Neuronal stem cell (in vitro differentiated cells): ENCODE measurements at regions not wholly inside any gene's neighbourhood (a gene's known extent, or its start where the extent isn't known, plus 50 kb on each side); places are given as distances from the start of the nearest gene placed in this dataset.

Experiments used
- DNase-seq: peaks from one replicate; pipeline ENCODE4 v3.0.0-alpha.2; 2013; ENCODE audit warnings: low spot score
- H2AFZ ChIP-seq: one replicate; pipeline ENCODE4 v1.6.1; 2013; ENCODE audit warnings: mild to moderate bottlenecking, low read length, inconsistent platforms
- H2AK5ac ChIP-seq: 2 replicates; pipeline ENCODE4 v1.6.1; 2013; ENCODE audit warnings: low read depth, mild to moderate bottlenecking, inconsistent platforms, low read length, moderate library complexity, mixed read lengths
- H2BK120ac ChIP-seq: 2 replicates; pipeline ENCODE4 v1.6.1; 2013; ENCODE audit warnings: low read depth, mild to moderate bottlenecking, inconsistent platforms, low read length, moderate library complexity, mixed read lengths
- H2BK12ac ChIP-seq: one replicate; pipeline ENCODE4 v1.6.1; 2013; ENCODE audit warnings: low read length, inconsistent platforms
- H2BK15ac ChIP-seq: 2 replicates; pipeline ENCODE4 v1.6.1; 2013; ENCODE audit warnings: mild to moderate bottlenecking, low read length, inconsistent platforms, mixed read lengths
- H2BK5ac ChIP-seq: one replicate; pipeline ENCODE4 v1.6.1; 2013; ENCODE audit warnings: inconsistent platforms, mild to moderate bottlenecking, low read length, moderate library complexity
- H3K14ac ChIP-seq: one replicate; pipeline ENCODE4 v1.6.1; 2013; ENCODE audit warnings: low read length, inconsistent platforms
- H3K18ac ChIP-seq: 2 replicates; pipeline ENCODE4 v1.6.1; 2013; ENCODE audit warnings: low read length, inconsistent platforms
- H3K23ac ChIP-seq: 2 replicates; pipeline ENCODE4 v1.6.1; 2013; ENCODE audit warnings: low read depth, mild to moderate bottlenecking, mixed read lengths, low read length, inconsistent platforms; ENCODE audit not compliant: poor library complexity
- H3K27ac ChIP-seq: replicated peaks from 3 replicates; pipeline ENCODE4 v1.5.1; 2013; ENCODE audit warnings: low read length, inconsistent platforms
- H3K27me3 ChIP-seq, 3 experiments: 2 replicates each; pipeline ENCODE4 v1.6.1; 2013; ENCODE audit warnings: low read length in 3 of 3, mild to moderate bottlenecking in 2 of 3, inconsistent platforms in 1 of 3, low read depth in 1 of 3, mixed read lengths in 1 of 3, moderate library complexity in 1 of 3; ENCODE audit not compliant: control insufficient read depth in 3 of 3, insufficient read depth in 3 of 3
- H3K36me3 ChIP-seq, 2 donors: replicated peaks in 1 of 2; 2 replicates each; pipeline ENCODE4 v1.6.1; 2013; ENCODE audit warnings: low read length in 2 of 2; ENCODE audit not compliant: control insufficient read depth in 2 of 2, insufficient read depth in 2 of 2
- H3K4ac ChIP-seq: 2 replicates; pipeline ENCODE4 v1.6.1; 2013; ENCODE audit warnings: inconsistent platforms, mild to moderate bottlenecking, low read length, moderate library complexity
- H3K4me1 ChIP-seq, 2 donors: 1 replicate in 1 of 2; 2 replicates in 1 of 2; pipeline ENCODE4 v1.6.1; 2013; ENCODE audit warnings: low read length in 2 of 2, low read depth in 1 of 2; ENCODE audit not compliant: control insufficient read depth in 2 of 2, insufficient read depth in 1 of 2
- H3K4me2 ChIP-seq: one replicate; pipeline ENCODE4 v1.6.1; 2013; ENCODE audit warnings: mild to moderate bottlenecking, low read length, inconsistent platforms; ENCODE audit not compliant: insufficient read depth, poor library complexity, severe bottlenecking
- H3K4me3 ChIP-seq, 2 donors: 2 replicates each; pipeline ENCODE4 v1.5.1; 2013; ENCODE audit warnings: low read length in 2 of 2, mild to moderate bottlenecking in 2 of 2, inconsistent platforms in 1 of 2, moderate library complexity in 1 of 2
- H3K79me1 ChIP-seq: one replicate; pipeline ENCODE4 v1.6.1; 2013; ENCODE audit warnings: low read depth, mild to moderate bottlenecking, inconsistent platforms, low read length, moderate library complexity
- H3K9ac ChIP-seq: one replicate; pipeline ENCODE4 v1.6.1; 2013; ENCODE audit warnings: mild to moderate bottlenecking, low read depth, low read length, inconsistent platforms; ENCODE audit not compliant: poor library complexity
- H3K9me3 ChIP-seq, 2 donors: replicated peaks in 1 of 2; 2 replicates each; pipeline versions ENCODE3 to v1.6.1; 2013; ENCODE audit warnings: low read length in 2 of 2, mild to moderate bottlenecking in 2 of 2, inconsistent platforms in 1 of 2, low read depth in 1 of 2, mixed read lengths in 1 of 2, moderate library complexity in 1 of 2; ENCODE audit not compliant: control insufficient read depth in 2 of 2, insufficient read depth in 1 of 2
- H4K8ac ChIP-seq: one replicate; pipeline ENCODE4 v1.6.1; 2013; ENCODE audit warnings: low read depth, mild to moderate bottlenecking, inconsistent platforms, low read length, moderate library complexity
- H4K91ac ChIP-seq: one replicate; pipeline ENCODE4 v1.6.1; 2013; ENCODE audit warnings: low read length, low read depth, mild to moderate bottlenecking, inconsistent platforms; ENCODE audit not compliant: poor library complexity
- WGBS, 2 donors: extraction: QIAGEN DNeasy Blood & Tissue Kit; methylation state at CpG; one replicate each; pipeline ENCODE4 v1.1.7; 2013; ENCODE audit warnings: missing lambda C conversion rate in 2 of 2, mixed read lengths in 1 of 2; ENCODE audit not compliant: insufficient read length in 2 of 2, insufficient replicate concordance in 1 of 2; ENCODE audit errors: extremely low coverage in 2 of 2; 5-methylcytosine and 5-hydroxymethylcytosine counted together

- no CpG with 5 or more reads among the region's 3 CpGs for WGBS, 2 donors
These were observed 130.2 kb downstream of the OSR1 start for GRCh38 chr2:19228181-19228593.

GRCh38 chr2:19226871-19227270 lies 131.6 kb downstream of the OSR1 start:
- Histone ChIP-seq H3K4me2 (no peak overlapping the region), H3K9me3 (no peaks in the 10 kb centered on the region), H2AFZ (no peak overlapping the region), H3K36me3 (no peaks in the 10 kb centered on the region), H3K4me1 (peaks cover 13 to 28% of the 10 kb centered on the region in 2 donors), H3K27me3 (no peaks in the 10 kb centered on the region), H3K4me3 (no peak overlapping the region), H3K14ac (no peak overlapping the region), H3K4ac (no peak overlapping the region), H3K23ac (no peak overlapping the region), H3K27ac (no peak overlapping the region), H3K9ac (no peak overlapping the region), H3K79me1 (no peaks in the 10 kb centered on the region), H3K18ac (no peak overlapping the region), H2BK120ac (no peak overlapping the region), H4K8ac (no peak overlapping the region), H4K91ac (no peak overlapping the region), H2AK5ac (no peak overlapping the region), H2BK15ac (no peak overlapping the region), H2BK12ac (no peak overlapping the region), H2BK5ac (no peak overlapping the region)
- WGBS, 2 donors, result no CpG with 5 or more reads among the region's 4 CpGs
- DNase-seq, result no peak

More at GRCh38 chr2:19228181-19228593, 130.2 kb downstream of the OSR1 start:
- Histone ChIP-seq H3K4ac (no peak overlapping the region), H3K9ac (no peak overlapping the region), H3K4me3 (no peak overlapping the region), H2BK12ac (no peak overlapping the region), H3K23ac (no peak overlapping the region), H2BK5ac (no peak overlapping the region), H3K14ac (no peak overlapping the region), H4K8ac (no peak overlapping the region), H3K4me1 (peaks cover 13 to 28% of the 10 kb centered on the region in 2 donors), H3K4me2 (no peak overlapping the region), H2AFZ (no peak overlapping the region), H3K79me1 (no peaks in the 10 kb centered on the region), H3K27me3 (no peaks in the 10 kb centered on the region), H3K36me3 (no peaks in the 10 kb centered on the region), H3K9me3 (no peaks in the 10 kb centered on the region), H4K91ac (no peak overlapping the region), H2BK120ac (no peak overlapping the region), H3K27ac (no peak overlapping the region), H2BK15ac (no peak overlapping the region), H3K18ac (no peak overlapping the region), H2AK5ac (no peak overlapping the region)
- no peak for DNase-seq

- no peak for DNase-seq
- Histone ChIP-seq H3K18ac (no peak overlapping the region), H2BK5ac (no peak overlapping the region), H3K9ac (no peak overlapping the region), H3K27me3 (no peaks in the 10 kb centered on the region), H2AK5ac (no peak overlapping the region), H3K4me3 (no peak overlapping the region), H3K4me1 (peaks cover 13 to 28% of the 10 kb centered on the region in 2 donors), H3K4ac (no peak overlapping the region), H3K79me1 (no peaks in the 10 kb centered on the region), H4K8ac (no peak overlapping the region), H4K91ac (no peak overlapping the region), H2BK12ac (no peak overlapping the region), H3K9me3 (no peaks in the 10 kb centered on the region), H2AFZ (no peak overlapping the region), H3K27ac (no peak overlapping the region), H3K4me2 (no peak overlapping the region), H3K14ac (no peak overlapping the region), H3K36me3 (no peaks in the 10 kb centered on the region), H2BK120ac (no peak overlapping the region), H2BK15ac (no peak overlapping the region), H3K23ac (no peak overlapping the region)
- no CpG with 5 or more reads among the region's 6 CpGs for WGBS, 2 donors
These were observed 132.0 kb downstream of the OSR1 start for GRCh38 chr2:19226386-19226785.

- H3K23ac ChIP-seq, result no peak overlapping the region
- no peak overlapping the region for H2AFZ ChIP-seq
- no peak overlapping the region for H3K4me3 ChIP-seq
- WGBS, 2 donors, result no CpG with 5 or more reads among the region's 1 CpG
- no peak overlapping the region for H4K91ac ChIP-seq
- H3K4ac ChIP-seq, result no peak overlapping the region
- no peaks in the 10 kb centered on the region for H3K9me3 ChIP-seq
- no peak overlapping the region for H2BK12ac ChIP-seq
- no peak overlapping the region for H3K4me2 ChIP-seq
- no peak overlapping the region for H3K27ac ChIP-seq
- no peak overlapping the region for H2AK5ac ChIP-seq
- peaks cover 13 to 28% of the 10 kb centered on the region in 2 donors for H3K4me1 ChIP-seq
- no peak overlapping the region for H2BK120ac ChIP-seq
- no peak overlapping the region for H2BK5ac ChIP-seq
- H3K36me3 ChIP-seq, result no peaks in the 10 kb centered on the region
- DNase-seq, result no peak
- no peak overlapping the region for H2BK15ac ChIP-seq
- H4K8ac ChIP-seq, result no peak overlapping the region
- H3K18ac ChIP-seq, result no peak overlapping the region
- no peaks in the 10 kb centered on the region for H3K27me3 ChIP-seq
- no peaks in the 10 kb centered on the region for H3K79me1 ChIP-seq
- H3K14ac ChIP-seq, result no peak overlapping the region
- H3K9ac ChIP-seq, result no peak overlapping the region
These were observed 132.5 kb downstream of the OSR1 start for GRCh38 chr2:19225931-19226330.
